Fibroblast of the aortic adventitia (primary cell): ENCODE measurements at regions not wholly inside any gene's neighbourhood (a gene's known extent, or its start where the extent isn't known, plus 50 kb on each side); places are given as distances from the start of the nearest gene placed in this dataset.
"Not testable (repeated sequence)": the region's sequence is repeated elsewhere in the genome, so short reads cannot be mapped to it uniquely, and the experiment has no call there.

Experiments
- DNase-seq: peaks from one replicate; pipeline ENCODE4 v3.0.0-alpha.2; 2010; ENCODE audit warnings: low read depth
- H3K4me3 ChIP-seq: 2 replicates; pipeline ENCODE4 v1.5.1; 2011; ENCODE audit warnings: low read depth, mild to moderate bottlenecking, control low read depth, low read length, moderate library complexity
- CTCF ChIP-seq: IDR thresholded peaks from 2 replicates; pipeline ENCODE4 v1.5.1; 2011; ENCODE audit warnings: mild to moderate bottlenecking, low read length, control low read depth, inconsistent platforms; ENCODE audit not compliant: insufficient read depth

- no peak overlapping the region for H3K4me3 ChIP-seq
- TF ChIP-seq CTCF, result no peak
- DNase-seq, result no peak
These were observed 56.4 kb upstream of the HIVEP3 start for GRCh38 chr1:41975121-41975520.

GRCh38 chr1:41968557-41968956 is 49.8 kb upstream of the HIVEP3 start:
- not testable (repeated sequence) for H3K4me3 ChIP-seq

More at GRCh38 chr1:41968557-41968956, 49.8 kb upstream of the HIVEP3 start:
- not testable (repeated sequence) for DNase-seq
